T-helper 2 cell treated with Interferon-gamma antibody and Interleukin-4, amounts not matched to agents 5 μg/mL and 100 μg/mL, for 36 hours (primary cell): ENCODE measurements at regions not wholly inside any gene's neighbourhood (a gene's known extent, or its start where the extent isn't known, plus 50 kb on each side); places are given as distances from the start of the nearest gene placed in this dataset.
"Not testable (repeated sequence)": the region's sequence is repeated elsewhere in the genome, so short reads cannot be mapped to it uniquely, and the experiment has no call there.

Source experiments
- DNase-seq: peaks from one replicate; pipeline ENCODE4 v3.0.0; 2021; ENCODE audit warnings: low spot score
- H3K27ac Mint-ChIP-seq: one replicate; pipeline ENCODE4 v1.8.0; 2021; ENCODE audit warnings: mild to moderate bottlenecking, mixed read lengths
- H3K27me3 Mint-ChIP-seq: one replicate; pipeline ENCODE4 v1.8.0; 2021; ENCODE audit warnings: low read depth, mixed read lengths
- H3K36me3 Mint-ChIP-seq: one replicate; pipeline ENCODE4 v1.8.0; 2021; ENCODE audit warnings: low read depth, mixed read lengths
- H3K4me1 Mint-ChIP-seq: one replicate; pipeline ENCODE4 v1.8.0; 2021; ENCODE audit warnings: low read depth, mixed read lengths
- H3K4me3 Mint-ChIP-seq: one replicate; pipeline ENCODE4 v1.8.0; 2022; ENCODE audit warnings: mild to moderate bottlenecking, moderate library complexity, mixed read lengths
- H3K9me3 Mint-ChIP-seq: one replicate; pipeline ENCODE4 v1.8.0; 2021; ENCODE audit warnings: mixed read lengths

DNA sequence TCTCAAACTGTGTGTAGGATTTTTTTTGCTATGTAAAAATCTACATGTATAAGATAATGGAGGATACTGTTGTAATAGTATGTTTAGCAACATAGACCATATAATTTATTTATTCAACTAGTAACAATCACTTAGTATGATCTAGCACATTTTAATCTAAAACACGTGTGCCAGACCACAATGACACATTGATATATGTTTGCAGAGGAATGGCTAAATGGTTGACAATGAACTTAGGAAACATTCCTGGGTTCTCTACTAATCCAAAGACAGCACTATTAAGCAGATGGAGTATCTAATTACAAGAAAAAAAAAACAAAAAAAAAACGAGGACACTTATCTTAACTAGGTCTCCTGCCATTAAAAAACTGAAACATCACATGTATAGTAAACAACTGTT, 261.7 kb upstream of the PAPPA start:
- Mint-ChIP-seq H3K4me3 (no peak overlapping the region), H3K27ac (no peak overlapping the region), H3K4me1 (no peaks in the 10 kb centered on the region), H3K27me3 (no peaks in the 10 kb centered on the region), H3K36me3 (no peaks in the 10 kb centered on the region), H3K9me3 (no peaks in the 10 kb centered on the region)
- no peak for DNase-seq

- DNase-seq, H3K27me3 Mint-ChIP-seq, H3K4me1 Mint-ChIP-seq, H3K9me3 Mint-ChIP-seq, H3K4me3 Mint-ChIP-seq, H3K27ac Mint-ChIP-seq, H3K36me3 Mint-ChIP-seq: not testable (repeated sequence)
These were observed 255.1 kb upstream of the PAPPA start for GRCh38 chr9:115898478-115898877.

- Mint-ChIP-seq H3K4me1 (no peaks in the 10 kb centered on the region), H3K9me3 (no peaks in the 10 kb centered on the region), H3K27ac (no peak overlapping the region), H3K36me3 (no peaks in the 10 kb centered on the region), H3K4me3 (no peak overlapping the region), H3K27me3 (no peaks in the 10 kb centered on the region)
- DNase-seq, result no peak
These were observed 252.9 kb upstream of the PAPPA start for GRCh38 chr9:115900698-115901097.

GRCh38 chr9:115910959-115911358, 242.6 kb upstream of the PAPPA start:
- Mint-ChIP-seq H3K4me1 (no peaks in the 10 kb centered on the region), H3K9me3 (no peaks in the 10 kb centered on the region), H3K36me3 (no peaks in the 10 kb centered on the region), H3K27ac (no peak overlapping the region), H3K4me3 (no peak overlapping the region), H3K27me3 (no peaks in the 10 kb centered on the region)
- DNase-seq, result no peak

GRCh38 chr9:115912086-115912485, 241.5 kb upstream of the PAPPA start:
- no peaks in the 10 kb centered on the region for H3K9me3 Mint-ChIP-seq
- H3K27me3 Mint-ChIP-seq, result no peaks in the 10 kb centered on the region
- no peak for DNase-seq
- H3K4me3 Mint-ChIP-seq, result no peak overlapping the region
- no peaks in the 10 kb centered on the region for H3K36me3 Mint-ChIP-seq
- H3K27ac Mint-ChIP-seq, result no peak overlapping the region
- H3K4me1 Mint-ChIP-seq, result no peaks in the 10 kb centered on the region

DNA sequence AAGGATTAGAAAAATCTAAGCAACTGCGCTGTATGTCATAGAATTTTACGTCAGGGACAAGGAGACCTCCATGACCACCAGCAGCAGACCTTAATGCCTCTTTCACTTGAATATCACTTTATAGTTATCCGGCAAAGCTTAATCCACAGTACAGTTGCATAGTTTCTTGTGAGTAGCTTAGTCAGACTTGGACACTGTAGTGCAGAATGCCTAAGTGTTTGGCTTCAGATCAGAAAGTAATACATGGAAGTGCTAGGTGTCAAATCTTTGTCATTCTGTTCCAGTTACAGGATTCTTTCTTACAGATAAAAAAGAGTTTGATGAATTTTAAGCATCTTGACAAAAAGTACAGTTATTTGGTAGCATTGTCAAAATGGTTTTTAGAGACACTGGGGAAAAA, 239.9 kb upstream of the PAPPA start:
- Mint-ChIP-seq H3K4me1 (no peaks in the 10 kb centered on the region), H3K27ac (no peak overlapping the region), H3K9me3 (no peaks in the 10 kb centered on the region), H3K36me3 (no peaks in the 10 kb centered on the region), H3K4me3 (no peak overlapping the region), H3K27me3 (no peaks in the 10 kb centered on the region)
- DNase-seq, result no peak

GRCh38 chr9:115914291-115914690, 239.3 kb upstream of the PAPPA start:
- Mint-ChIP-seq H3K9me3 (no peaks in the 10 kb centered on the region), H3K27ac (no peak overlapping the region), H3K36me3 (no peaks in the 10 kb centered on the region), H3K4me3 (no peak overlapping the region), H3K27me3 (no peaks in the 10 kb centered on the region), H3K4me1 (no peaks in the 10 kb centered on the region)
- no peak for DNase-seq

DNA sequence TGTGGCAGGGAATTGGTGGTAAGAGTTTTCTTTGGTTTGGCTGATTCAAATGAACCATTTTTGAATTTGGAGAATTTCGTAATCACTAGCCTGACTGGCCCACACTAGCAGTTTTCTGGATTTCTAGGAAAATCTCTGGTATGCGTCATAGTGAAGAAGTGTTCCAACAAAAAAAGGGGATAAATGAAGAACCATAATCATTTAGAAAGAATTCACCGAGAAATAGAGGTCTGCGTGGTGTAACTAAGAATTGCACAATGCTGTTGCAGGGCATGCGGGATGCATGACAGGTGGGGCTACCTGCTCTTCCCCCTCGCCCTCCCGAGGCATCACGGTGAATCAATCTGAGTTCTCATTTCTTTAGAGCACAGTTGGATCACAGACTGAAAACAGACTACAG, 232.3 kb upstream of the PAPPA start:
- no peak overlapping the region for H3K4me3 Mint-ChIP-seq
- peaks cover 1% of the 10 kb centered on the region for H3K4me1 Mint-ChIP-seq
- DNase-seq, result no peak
- H3K27ac Mint-ChIP-seq, result no peak overlapping the region
- no peaks in the 10 kb centered on the region for H3K9me3 Mint-ChIP-seq
- no peaks in the 10 kb centered on the region for H3K36me3 Mint-ChIP-seq
- H3K27me3 Mint-ChIP-seq, result no peaks in the 10 kb centered on the region

- Mint-ChIP-seq H3K4me3 (no peak overlapping the region), H3K4me1 (peaks cover 1% of the 10 kb centered on the region), H3K27me3 (no peaks in the 10 kb centered on the region), H3K36me3 (no peaks in the 10 kb centered on the region), H3K9me3 (no peaks in the 10 kb centered on the region), H3K27ac (no peak overlapping the region)
- no peak for DNase-seq
These were observed 231.1 kb upstream of the PAPPA start for GRCh38 chr9:115922444-115922843.

GRCh38 chr9:115923410-115923809, 230.2 kb upstream of the PAPPA start:
- H3K9me3 Mint-ChIP-seq, result peaks cover 3% of the 10 kb centered on the region
- H3K4me3 Mint-ChIP-seq, result no peak overlapping the region

DNA sequence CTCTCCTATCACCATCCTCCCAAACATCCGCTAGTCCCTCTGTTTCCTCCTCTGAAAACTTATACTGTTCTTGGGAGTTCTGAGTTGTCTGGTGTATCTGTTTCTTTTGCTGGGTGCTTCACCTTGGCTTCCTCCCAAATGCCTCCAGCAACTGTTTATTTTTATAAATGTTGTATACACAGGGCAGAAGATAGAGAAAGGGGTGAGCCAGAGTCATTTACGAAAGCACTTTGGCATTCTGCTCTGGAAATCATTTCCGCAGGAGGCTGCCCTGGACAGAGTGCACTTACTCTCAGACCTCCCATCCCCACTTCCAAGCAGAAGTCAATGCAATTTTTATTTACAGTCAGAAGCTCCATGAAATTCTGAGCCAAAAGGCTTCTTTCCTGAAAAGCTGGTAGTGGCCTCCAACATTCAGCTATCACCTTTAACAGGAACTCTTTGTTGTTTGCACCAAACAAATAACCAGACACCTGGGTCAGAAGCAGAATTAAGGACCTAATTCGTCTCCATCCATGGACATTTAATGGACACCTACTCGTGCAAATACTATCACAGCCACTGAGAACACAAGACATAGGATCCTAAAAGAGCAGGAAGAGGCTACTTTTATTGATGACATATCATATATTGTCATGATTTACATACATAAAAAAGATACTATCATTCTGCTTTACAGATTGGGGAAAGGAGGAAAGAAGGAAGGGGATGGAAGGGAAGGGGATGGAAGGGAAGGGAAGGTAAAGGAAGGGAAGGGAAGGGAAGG, 229.5 kb upstream of the PAPPA start:
- Mint-ChIP-seq H3K27me3 (no peaks in the 10 kb centered on the region), H3K9me3 (peaks cover 4% of the 10 kb centered on the region), H3K4me1 (peaks cover 1% of the 10 kb centered on the region), H3K36me3 (no peaks in the 10 kb centered on the region), H3K27ac (no peak overlapping the region), H3K4me3 (no peak overlapping the region)
- DNase-seq, result no peak

More at GRCh38 chr9:115923410-115923809, 230.2 kb upstream of the PAPPA start:
- Mint-ChIP-seq H3K36me3 (no peaks in the 10 kb centered on the region), H3K27me3 (no peaks in the 10 kb centered on the region), H3K4me1 (peaks cover 1% of the 10 kb centered on the region), H3K27ac (no peak overlapping the region)
- DNase-seq, result no peak

- H3K9me3 Mint-ChIP-seq, result peaks cover 4% of the 10 kb centered on the region
- H3K27me3 Mint-ChIP-seq, result no peaks in the 10 kb centered on the region
- no peak overlapping the region for H3K27ac Mint-ChIP-seq
- no peak for DNase-seq
- no peaks in the 10 kb centered on the region for H3K36me3 Mint-ChIP-seq
- peaks cover 1% of the 10 kb centered on the region for H3K4me1 Mint-ChIP-seq
- no peak overlapping the region for H3K4me3 Mint-ChIP-seq
These were observed 229.0 kb upstream of the PAPPA start for GRCh38 chr9:115924669-115924987.

DNA sequence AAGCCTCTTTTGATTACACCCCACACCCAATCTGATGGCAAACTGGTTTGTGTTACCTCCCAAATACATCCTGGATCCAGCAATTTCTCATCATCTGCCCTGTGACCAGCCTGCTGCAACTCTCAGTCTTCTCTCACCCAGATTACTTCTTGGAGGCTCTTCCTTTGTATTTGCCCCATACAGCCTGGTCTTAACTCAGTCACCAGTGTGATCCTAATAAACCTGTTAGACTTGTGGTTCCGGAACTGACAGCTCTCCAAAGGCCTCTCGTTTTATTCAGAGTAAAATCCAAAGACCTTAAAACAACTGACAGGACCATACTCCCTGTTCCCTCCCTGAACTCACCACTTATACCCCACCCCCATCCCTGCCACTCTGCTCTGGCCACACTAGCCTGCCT, 228.2 kb upstream of the PAPPA start:
- Mint-ChIP-seq H3K4me3 (no peak overlapping the region), H3K27me3 (no peaks in the 10 kb centered on the region), H3K9me3 (peaks cover 4% of the 10 kb centered on the region), H3K36me3 (no peaks in the 10 kb centered on the region), H3K27ac (no peak overlapping the region), H3K4me1 (peaks cover 1% of the 10 kb centered on the region)
- DNase-seq, result no peak

GRCh38 chr9:115930472-115930871, 223.1 kb upstream of the PAPPA start:
- no peaks in the 10 kb centered on the region for H3K36me3 Mint-ChIP-seq
- no peak overlapping the region for H3K4me3 Mint-ChIP-seq
- H3K27ac Mint-ChIP-seq, result no peak overlapping the region
- H3K4me1 Mint-ChIP-seq, result no peaks in the 10 kb centered on the region
- no peaks in the 10 kb centered on the region for H3K27me3 Mint-ChIP-seq
- DNase-seq, result no peak
- peaks cover 4% of the 10 kb centered on the region for H3K9me3 Mint-ChIP-seq

GRCh38 chr9:115938479-115938878, 215.1 kb upstream of the PAPPA start:
- Mint-ChIP-seq H3K27ac (no peak overlapping the region), H3K4me3 (no peak overlapping the region), H3K9me3 (no peaks in the 10 kb centered on the region), H3K4me1 (no peaks in the 10 kb centered on the region), H3K27me3 (no peaks in the 10 kb centered on the region), H3K36me3 (no peaks in the 10 kb centered on the region)
- no peak for DNase-seq
